ENCODE measurements at regions not wholly inside any gene's neighbourhood (a gene's known extent, or its start where the extent isn't known, plus 50 kb on each side); places are given as distances from the start of the nearest gene placed in this dataset.

GRCh38 chr1:87437663-87438295 lies 109.1 kb downstream of the LMO4 start:
- DNase-seq (ENCODE audit: low read depth in 2 of 2): no peak

DNA sequence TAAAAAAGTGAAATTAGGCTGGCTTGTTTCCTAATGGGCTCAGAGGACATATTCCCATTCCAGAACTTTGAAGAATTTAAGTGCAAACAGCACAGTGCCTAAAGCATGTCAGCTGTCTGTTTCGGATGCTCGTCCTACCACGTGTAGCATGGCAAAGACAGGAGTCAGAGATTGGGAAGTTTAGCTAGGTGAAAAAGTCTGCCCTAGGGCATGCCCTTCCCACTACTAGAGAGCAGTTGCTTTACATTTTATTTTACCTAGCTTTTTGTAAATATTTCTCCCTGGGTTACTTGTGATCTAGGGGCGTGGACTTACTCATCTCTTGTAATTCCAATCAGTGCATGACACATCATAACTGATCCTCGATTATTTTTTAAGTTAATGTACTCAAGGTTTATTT lies 111.1 kb downstream of the LMO4 start:
- DNase-seq (ENCODE audit: low read depth in 2 of 2): no peak

- DNase-seq (ENCODE audit: low read depth in 2 of 2): no peak
Measured at GRCh38 chr1:87449348-87449963, 120.8 kb downstream of the LMO4 start.

- DNase-seq (ENCODE audit: low read depth in 2 of 2): no peak
Measured at GRCh38 chr1:87450136-87450535, 121.5 kb downstream of the LMO4 start.

DNA sequence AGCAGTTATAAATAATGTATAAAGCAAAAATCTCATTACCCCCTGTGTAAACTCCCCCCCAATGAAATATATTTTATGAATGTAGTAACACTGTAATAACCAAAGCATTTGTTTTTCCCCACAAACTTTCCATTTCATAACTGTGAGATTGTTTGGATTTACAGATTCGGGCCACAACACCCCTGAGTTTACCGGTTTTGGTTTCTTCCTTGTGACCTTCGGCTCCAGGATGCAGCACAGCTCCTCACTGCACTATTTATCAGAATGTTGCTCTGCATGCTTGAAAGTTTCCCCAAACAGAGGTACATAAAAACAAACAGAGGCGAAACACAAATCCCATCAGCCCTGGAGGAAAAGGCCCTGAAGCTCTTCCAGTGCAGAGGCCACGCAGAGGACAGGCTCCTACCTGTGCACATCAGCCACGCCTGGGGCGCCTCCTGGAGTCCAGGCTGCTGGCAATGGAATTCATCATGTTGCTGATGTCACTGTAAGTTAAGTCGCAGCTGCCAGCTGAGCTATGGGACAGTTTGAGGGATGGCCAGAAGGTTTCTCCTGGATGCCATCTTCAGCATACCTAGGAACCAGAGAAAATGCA lies 122.0 kb downstream of the LMO4 start:
- peak in 1 of 2 donors; percentile 2 for DNase-seq (ENCODE audit: low read depth in 2 of 2)

DNA sequence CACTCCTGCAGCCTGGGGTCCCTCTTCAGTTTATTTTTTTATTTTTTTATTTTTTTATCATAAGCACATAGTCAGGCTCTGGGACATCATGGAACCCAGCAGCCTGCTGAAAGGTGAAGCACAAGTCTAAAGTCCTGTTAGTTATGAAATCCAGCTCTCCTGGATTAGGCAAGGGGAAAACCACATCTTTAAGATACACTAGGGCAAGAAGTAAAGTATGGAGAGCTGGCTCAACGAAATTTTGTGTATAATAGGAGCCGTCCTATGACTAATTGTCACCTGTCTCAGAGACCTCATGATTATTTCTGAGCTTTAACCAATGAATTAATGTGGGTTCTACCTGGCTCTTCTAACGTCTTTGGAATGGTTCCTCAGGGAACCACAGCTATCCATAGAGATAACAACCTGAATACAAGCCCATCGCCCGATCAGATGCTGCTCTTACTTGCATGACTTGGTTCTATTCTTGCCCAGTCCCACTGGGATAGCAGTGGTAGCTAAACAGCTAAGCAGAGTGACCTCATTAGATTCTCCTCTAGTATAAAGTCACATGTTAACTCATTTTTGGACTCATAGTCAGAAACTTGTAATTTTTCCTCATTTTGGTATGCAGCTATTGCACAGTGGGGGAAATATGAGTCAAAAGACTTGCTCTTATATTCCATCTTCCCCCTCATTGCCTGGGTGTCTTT lies 122.7 kb downstream of the LMO4 start:
- no peak for DNase-seq (ENCODE audit: low read depth in 2 of 2)

- no peak for DNase-seq (ENCODE audit: low read depth in 2 of 2)
Measured at GRCh38 chr1:87452648-87453047, 124.0 kb downstream of the LMO4 start.

GRCh38 chr1:87457408-87457807 lies 128.7 kb downstream of the LMO4 start:
- no peak for DNase-seq (ENCODE audit: low read depth in 2 of 2)

- DNase-seq (ENCODE audit: low read depth in 2 of 2): no peak
Measured at GRCh38 chr1:87462894-87463293, 134.2 kb downstream of the LMO4 start.

- DNase-seq (ENCODE audit: low read depth in 2 of 2): no peak
Measured at GRCh38 chr1:87464022-87464490, 135.4 kb downstream of the LMO4 start.

DNA sequence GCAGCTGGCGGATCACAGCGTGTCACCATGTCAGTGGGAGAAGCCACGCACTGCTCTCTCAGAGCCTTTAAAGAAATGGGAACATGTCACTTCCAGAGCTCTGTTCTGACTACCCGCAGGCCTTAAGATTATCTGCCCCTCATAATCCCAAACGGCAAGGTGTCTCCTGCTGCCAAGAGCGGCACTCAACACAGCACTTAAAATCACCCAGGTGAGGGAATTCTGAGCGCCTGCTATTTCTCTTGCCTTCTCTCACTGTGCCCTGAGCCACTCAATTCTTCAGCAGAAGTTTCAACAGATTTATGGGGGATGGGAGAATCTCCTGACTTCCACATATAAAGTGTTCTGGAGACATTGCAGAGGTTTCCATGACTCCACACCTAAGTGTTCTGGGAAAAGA lies 137.9 kb downstream of the LMO4 start:
- no peak for DNase-seq (ENCODE audit: low read depth in 2 of 2)

DNA sequence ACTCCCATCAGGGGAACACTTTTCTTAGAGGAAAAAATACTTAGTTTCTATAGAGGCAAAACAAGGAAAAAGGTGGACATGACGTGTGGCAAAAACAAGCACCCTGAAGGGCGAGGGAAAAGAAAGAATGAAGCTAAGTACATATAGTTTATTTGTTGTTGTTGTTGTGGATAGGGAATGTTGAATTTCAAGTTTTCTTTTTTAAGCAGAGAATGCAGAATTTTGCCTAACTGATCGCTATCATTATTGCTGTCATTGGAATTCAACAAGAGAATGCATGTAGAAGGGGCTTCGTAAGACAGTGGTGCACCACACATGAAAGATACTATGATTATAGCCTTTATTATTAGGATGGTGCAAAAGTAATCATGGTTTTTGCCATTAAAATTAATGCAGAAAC lies 144.0 kb downstream of the LMO4 start:
- no peak for DNase-seq (ENCODE audit: low read depth in 2 of 2)

DNA sequence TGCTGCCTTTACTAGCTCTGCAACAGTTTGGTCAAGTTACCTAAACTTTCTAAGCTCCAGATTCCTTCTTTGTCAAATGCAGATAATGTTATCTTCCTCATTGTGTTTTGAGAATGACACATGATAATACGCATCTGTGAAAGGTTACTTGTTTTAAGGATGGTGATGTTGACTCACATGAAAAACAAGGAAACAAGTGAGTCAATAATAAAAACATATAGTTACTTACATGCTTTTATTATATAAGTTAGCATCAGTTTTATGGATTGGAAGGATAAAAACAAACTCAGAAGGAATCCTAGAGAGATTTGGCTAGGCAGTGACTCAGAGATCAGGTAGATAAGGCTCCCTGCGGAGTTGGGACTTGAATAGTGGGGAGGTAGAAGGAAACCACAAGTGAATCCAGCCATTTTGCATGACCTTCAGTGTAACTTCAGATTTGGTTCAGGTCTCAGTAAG lies 144.6 kb downstream of the LMO4 start:
- no peak for DNase-seq (ENCODE audit: low read depth in 2 of 2)

DNA sequence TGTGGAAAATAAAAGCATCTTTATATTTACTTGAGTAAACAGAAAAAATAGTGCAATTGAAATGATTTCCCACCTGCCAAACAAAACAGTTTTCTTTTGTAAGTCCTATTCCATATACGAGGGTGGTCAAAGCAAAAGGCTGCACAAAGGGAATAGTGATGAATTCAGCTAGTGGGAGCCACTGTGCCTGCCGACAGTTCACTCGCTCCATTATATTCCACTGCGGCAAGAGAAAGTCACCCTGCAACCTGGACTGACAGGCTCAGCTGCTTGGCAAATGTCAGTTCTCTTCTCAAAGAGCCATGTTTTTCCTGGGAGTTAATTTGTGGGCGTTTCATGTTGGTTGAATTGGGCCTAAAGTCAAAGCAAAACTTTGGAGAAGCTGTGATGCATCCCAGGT lies 145.4 kb downstream of the LMO4 start:
- no peak for DNase-seq (ENCODE audit: low read depth in 2 of 2)

DNA sequence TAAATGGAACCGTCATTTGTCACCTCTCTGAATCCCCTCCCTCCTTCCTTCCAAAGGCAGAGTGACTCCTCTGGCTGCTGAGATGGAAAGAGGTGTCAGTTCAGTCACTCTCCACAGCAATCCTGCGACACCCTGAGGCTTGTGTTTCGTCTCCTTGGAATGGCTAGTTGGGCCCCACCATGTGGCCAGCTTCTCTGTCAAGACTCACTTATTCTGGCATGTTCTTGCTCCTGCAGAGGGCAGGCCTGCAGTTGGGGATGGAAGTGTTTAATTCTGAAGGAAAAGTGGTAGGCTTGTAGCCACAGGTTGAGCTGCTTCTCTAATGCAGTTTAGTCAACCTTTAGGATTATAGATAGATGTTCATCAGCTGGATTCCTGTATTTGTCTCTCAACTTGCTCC lies 149.6 kb downstream of the LMO4 start:
- DNase-seq (ENCODE audit: low read depth in 2 of 2): no peak

DNA sequence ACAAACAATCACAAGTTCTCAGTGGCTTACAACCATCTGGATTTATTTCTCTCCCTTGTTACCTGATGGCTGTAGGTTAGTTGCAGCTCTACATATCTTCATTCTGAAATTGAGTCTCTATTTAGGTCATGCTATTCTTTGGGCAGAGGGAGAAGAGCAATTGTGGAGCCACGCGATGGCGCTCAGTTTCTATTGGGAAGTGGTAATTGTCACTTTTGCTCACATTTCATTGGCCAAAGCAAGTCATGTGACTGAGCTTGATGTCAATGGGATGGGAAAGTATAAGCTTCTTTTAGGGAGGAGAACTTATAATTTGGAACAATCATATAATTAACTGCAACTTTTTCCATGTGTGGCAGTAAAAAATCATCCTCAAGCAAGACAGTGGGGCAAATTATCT lies 166.5 kb downstream of the LMO4 start:
- DNase-seq (ENCODE audit: low read depth in 2 of 2): no peak

- no peak for DNase-seq (ENCODE audit: low read depth in 2 of 2)
Measured at GRCh38 chr1:87495870-87496269, 167.2 kb downstream of the LMO4 start.

- DNase-seq (ENCODE audit: low read depth in 2 of 2): no peak
Measured at GRCh38 chr1:87497380-87498203, 168.9 kb downstream of the LMO4 start.

DNA sequence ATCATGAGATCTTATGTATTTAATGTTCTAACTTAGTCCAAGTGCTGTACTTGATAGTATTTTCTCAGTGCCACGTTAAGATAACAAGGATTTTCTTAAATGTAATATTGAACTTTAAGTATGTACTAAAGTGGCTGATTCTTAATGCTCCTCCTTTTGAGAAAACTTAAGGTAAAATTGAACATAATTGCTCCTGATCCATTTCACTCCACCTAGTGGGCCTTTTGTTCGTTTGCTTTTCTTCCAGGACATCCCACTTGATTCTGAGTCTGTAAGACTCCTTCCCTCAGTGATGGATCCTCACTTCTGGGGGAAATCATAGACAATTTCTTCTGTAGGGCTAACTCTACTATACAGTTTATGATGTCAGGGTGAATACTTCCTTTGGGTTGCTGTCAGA lies 173.1 kb downstream of the LMO4 start:
- no peak for DNase-seq (ENCODE audit: low read depth in 2 of 2)

GRCh38 chr1:87505391-87505983 lies 176.8 kb downstream of the LMO4 start:
- DNase-seq (ENCODE audit: low read depth in 2 of 2): no peak

- DNase-seq (ENCODE audit: low read depth in 2 of 2): no peak
Measured at GRCh38 chr1:87506147-87506546, 177.5 kb downstream of the LMO4 start.

Measured in stimulated activated CD4-positive, alpha-beta T cell treated with anti-CD3 and anti-CD28 coated beads, Interleukin-1b, Interleukin-23, amount 100 ng/mL, for 1 hour (primary cell).